ENCODE measurements at regions not wholly inside any gene's neighbourhood (a gene's known extent, or its start where the extent isn't known, plus 50 kb on each side); places are given as distances from the start of the nearest gene placed in this dataset.
"Not testable (repeated sequence)": the region's sequence is repeated elsewhere in the genome, so short reads cannot be mapped to it uniquely, and the experiment has no call there.

DNA sequence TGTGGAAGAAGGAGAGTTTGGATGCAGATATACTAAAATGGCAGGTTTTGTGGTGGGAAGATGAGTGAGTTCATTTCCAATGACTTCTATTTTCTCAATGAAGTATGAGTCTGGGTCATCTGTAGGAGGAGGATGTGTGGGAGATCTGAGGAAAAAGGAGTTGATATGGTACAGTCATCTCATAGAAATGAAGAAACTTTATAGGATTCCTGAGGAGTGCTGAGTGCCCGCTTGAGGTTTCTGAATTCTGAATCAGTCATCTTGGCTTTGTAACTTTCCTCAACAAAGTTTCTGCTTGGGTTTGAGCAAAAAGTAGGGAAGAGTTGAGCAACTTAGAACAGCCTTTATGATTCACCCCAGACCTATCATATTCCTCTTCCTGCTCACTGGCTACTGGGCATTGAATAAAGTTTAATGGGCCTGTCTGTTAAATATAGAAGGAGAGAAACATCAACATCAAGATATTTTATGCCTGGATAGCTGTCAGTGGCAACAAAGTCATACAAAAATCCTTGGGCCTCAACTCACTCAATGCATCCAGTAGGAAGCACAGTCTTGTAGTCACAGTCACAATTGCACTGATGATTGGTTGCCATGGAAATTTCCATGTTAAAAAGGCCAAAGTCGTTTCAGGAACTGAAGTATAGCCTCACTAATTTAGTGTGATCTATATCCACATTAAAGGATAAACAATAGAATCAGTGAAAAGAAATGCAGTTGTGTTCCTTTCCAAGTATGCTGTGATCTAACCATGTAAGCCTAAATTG, 284.7 kb downstream of the DUSP6 start:
- Histone ChIP-seq H3K9me3 (ENCODE audit: control insufficient read depth, insufficient read depth, low read length) (no peaks in the 10 kb centered on the region), H3K36me3 (ENCODE audit: control insufficient read depth, insufficient read depth, low read length) (no peaks in the 10 kb centered on the region), H3K27ac (ENCODE audit: low read depth, low read length) (no peak overlapping the region), H3K4me3 (ENCODE audit: low read depth, low read length) (no peak overlapping the region), H3K4me1 (ENCODE audit: control insufficient read depth, insufficient read depth, low read length) (peaks cover 9% of the 10 kb centered on the region), H3K27me3 (ENCODE audit: control insufficient read depth, insufficient read depth, low read length) (no peaks in the 10 kb centered on the region), H3K9ac (ENCODE audit: low read depth, low read length) (no peak overlapping the region)

- Histone ChIP-seq H3K36me3 (ENCODE audit: control insufficient read depth, insufficient read depth, low read length) (no peaks in the 10 kb centered on the region), H3K27ac (ENCODE audit: low read depth, low read length) (no peak overlapping the region), H3K4me3 (ENCODE audit: low read depth, low read length) (no peak overlapping the region), H3K9ac (ENCODE audit: low read depth, low read length) (no peak overlapping the region), H3K4me1 (ENCODE audit: control insufficient read depth, insufficient read depth, low read length) (peaks cover 3% of the 10 kb centered on the region; the same call in 1 of the 2 replicates), H3K27me3 (ENCODE audit: control insufficient read depth, insufficient read depth, low read length) (no peaks in the 10 kb centered on the region), H3K9me3 (ENCODE audit: control insufficient read depth, insufficient read depth, low read length) (no peaks in the 10 kb centered on the region)
Observed at GRCh38 chr12:89064780-89065179, 287.5 kb downstream of the DUSP6 start.

DNA sequence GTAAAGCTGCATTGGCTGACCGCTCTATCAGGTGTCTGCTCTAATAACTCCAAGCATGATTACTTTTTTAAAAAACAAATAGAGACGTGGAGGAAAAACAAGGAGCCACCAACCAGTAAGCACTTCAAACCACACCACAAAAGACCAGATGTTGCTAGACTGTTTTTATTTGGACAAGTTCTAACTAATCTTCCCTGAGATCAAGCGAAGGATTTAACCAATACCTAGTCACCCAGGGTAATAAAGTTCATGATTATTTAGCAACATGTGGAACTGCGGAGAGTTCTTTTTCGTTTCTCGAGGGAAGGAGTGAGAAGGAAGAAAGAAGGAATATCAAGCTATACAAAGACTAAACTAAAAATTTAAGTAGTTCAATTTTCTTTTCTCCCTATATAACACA, 288.1 kb downstream of the DUSP6 start:
- Histone ChIP-seq H3K27ac (ENCODE audit: low read depth, low read length) (no peak overlapping the region), H3K4me1 (ENCODE audit: control insufficient read depth, insufficient read depth, low read length) (peaks cover 3% of the 10 kb centered on the region; the same call in 1 of the 2 replicates), H3K27me3 (ENCODE audit: control insufficient read depth, insufficient read depth, low read length) (no peaks in the 10 kb centered on the region; the same call in 1 of the 2 replicates), H3K9ac (ENCODE audit: low read depth, low read length) (no peak overlapping the region), H3K9me3 (ENCODE audit: control insufficient read depth, insufficient read depth, low read length) (no peaks in the 10 kb centered on the region), H3K4me3 (ENCODE audit: low read depth, low read length) (no peak overlapping the region), H3K36me3 (ENCODE audit: control insufficient read depth, insufficient read depth, low read length) (no peaks in the 10 kb centered on the region)

DNA sequence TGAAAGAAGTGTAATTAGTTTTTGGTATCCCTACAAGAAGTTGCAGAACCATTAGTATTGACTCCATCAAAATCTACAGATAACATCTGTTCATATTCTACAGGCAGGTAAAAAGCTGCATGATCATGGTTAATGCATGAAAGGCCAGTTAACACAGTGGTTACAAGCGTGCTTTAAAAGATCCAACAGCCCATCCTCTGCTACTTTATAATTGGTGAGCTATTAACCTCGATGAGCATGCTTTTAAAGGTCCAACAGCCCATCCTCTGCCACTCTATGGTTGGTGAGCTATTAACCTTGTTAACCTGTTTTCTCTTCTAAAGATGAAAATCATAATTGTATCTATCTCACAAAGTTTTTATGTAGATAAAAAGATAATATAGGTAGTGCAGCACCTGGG, 289.3 kb downstream of the DUSP6 start:
- H3K27me3 ChIP-seq (ENCODE audit: control insufficient read depth, insufficient read depth, low read length), result no peaks in the 10 kb centered on the region; the same call in 1 of the 2 replicates
- H3K4me3 ChIP-seq (ENCODE audit: low read depth, low read length), result no peak overlapping the region
- H3K27ac ChIP-seq (ENCODE audit: low read depth, low read length), result no peak overlapping the region
- H3K4me1 ChIP-seq (ENCODE audit: control insufficient read depth, insufficient read depth, low read length), result peaks cover 3% of the 10 kb centered on the region; the same call in 1 of the 2 replicates
- no peaks in the 10 kb centered on the region for H3K9me3 ChIP-seq (ENCODE audit: control insufficient read depth, insufficient read depth, low read length)
- H3K9ac ChIP-seq (ENCODE audit: low read depth, low read length), result no peak overlapping the region
- H3K36me3 ChIP-seq (ENCODE audit: control insufficient read depth, insufficient read depth, low read length), result no peaks in the 10 kb centered on the region

DNA sequence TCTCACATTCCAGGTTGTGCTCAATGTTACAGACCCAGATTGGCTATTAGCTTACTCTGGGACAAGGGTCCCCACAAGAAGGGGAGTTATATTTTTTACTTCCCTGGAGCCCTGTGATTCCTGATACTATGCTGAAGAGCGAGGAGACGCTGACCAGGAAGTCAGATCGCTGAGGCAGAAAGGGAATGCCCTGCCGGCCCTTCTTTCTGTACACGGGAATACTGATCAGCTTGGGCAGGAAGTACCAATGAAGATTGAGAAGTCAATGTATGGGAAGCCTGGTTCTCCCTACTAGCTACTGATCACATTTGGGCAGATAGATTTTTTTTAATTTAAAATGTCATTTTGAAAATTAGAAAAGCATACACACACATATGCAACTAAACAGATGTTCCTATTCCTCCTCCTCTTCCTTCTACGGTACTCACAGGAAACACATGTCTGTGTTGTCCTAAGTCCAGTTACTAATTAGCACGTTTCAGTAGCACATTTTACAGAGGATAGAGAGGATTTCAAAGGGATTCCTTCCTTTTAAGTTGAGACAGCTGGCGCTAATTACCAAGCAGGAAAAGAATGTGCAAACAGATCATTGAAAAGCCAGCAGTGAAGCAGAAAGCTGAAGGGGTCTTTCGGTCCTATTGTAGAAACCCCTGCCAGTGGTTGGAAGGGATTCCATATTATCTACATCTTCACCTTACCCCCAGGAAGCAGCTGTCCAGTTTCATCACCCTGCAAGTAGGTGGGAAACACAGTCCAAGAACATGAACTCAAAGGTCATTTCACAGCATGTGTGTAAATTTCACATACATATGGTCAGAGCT, 292.4 kb downstream of the DUSP6 start:
- Histone ChIP-seq H3K9ac (ENCODE audit: low read depth, low read length) (no peak overlapping the region), H3K4me3 (ENCODE audit: low read depth, low read length) (no peak overlapping the region), H3K4me1 (ENCODE audit: control insufficient read depth, insufficient read depth, low read length) (peaks cover 3% of the 10 kb centered on the region; the same call in 1 of the 2 replicates), H3K27ac (ENCODE audit: low read depth, low read length) (peak overlapping the region; percentile 14), H3K36me3 (ENCODE audit: control insufficient read depth, insufficient read depth, low read length) (no peaks in the 10 kb centered on the region), H3K27me3 (ENCODE audit: control insufficient read depth, insufficient read depth, low read length) (no peaks in the 10 kb centered on the region; the same call in 1 of the 2 replicates), H3K9me3 (ENCODE audit: control insufficient read depth, insufficient read depth, low read length) (no peaks in the 10 kb centered on the region)

DNA sequence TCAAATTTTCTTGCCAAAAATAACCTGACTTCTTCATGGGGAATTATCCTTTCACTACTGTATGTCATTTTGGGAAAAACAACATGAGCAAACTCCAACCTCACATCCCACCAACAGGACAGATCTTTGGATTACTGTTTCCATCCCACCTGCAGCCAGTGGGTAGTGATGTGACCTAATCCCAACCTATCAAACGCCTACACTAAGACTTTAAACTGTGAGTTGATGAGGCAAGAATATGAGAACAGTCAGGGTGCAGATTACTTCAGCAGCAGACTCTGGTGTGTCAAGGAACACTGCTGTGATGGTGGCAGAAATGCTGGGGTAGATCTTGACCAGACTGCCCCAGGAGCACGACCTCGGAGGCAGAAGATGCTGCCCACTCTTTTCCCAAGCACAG, 293.2 kb downstream of the DUSP6 start:
- H3K27me3 ChIP-seq (ENCODE audit: control insufficient read depth, insufficient read depth, low read length), result no peaks in the 10 kb centered on the region; the same call in 1 of the 2 replicates
- no peak overlapping the region for H3K27ac ChIP-seq (ENCODE audit: low read depth, low read length)
- no peaks in the 10 kb centered on the region for H3K36me3 ChIP-seq (ENCODE audit: control insufficient read depth, insufficient read depth, low read length)
- H3K4me3 ChIP-seq (ENCODE audit: low read depth, low read length), result no peak overlapping the region
- no peaks in the 10 kb centered on the region for H3K9me3 ChIP-seq (ENCODE audit: control insufficient read depth, insufficient read depth, low read length)
- H3K4me1 ChIP-seq (ENCODE audit: control insufficient read depth, insufficient read depth, low read length), result peaks cover 3% of the 10 kb centered on the region; the same call in 1 of the 2 replicates
- H3K9ac ChIP-seq (ENCODE audit: low read depth, low read length), result no peak overlapping the region

GRCh38 chr12:89058402-89058801, 293.9 kb downstream of the DUSP6 start:
- Histone ChIP-seq H3K9ac (ENCODE audit: low read depth, low read length) (no peak overlapping the region), H3K27me3 (ENCODE audit: control insufficient read depth, insufficient read depth, low read length) (no peaks in the 10 kb centered on the region; the same call in 1 of the 2 replicates), H3K36me3 (ENCODE audit: control insufficient read depth, insufficient read depth, low read length) (no peaks in the 10 kb centered on the region), H3K4me1 (ENCODE audit: control insufficient read depth, insufficient read depth, low read length) (peaks cover 3% of the 10 kb centered on the region; the same call in 1 of the 2 replicates), H3K4me3 (ENCODE audit: low read depth, low read length) (no peak overlapping the region), H3K9me3 (ENCODE audit: control insufficient read depth, insufficient read depth, low read length) (no peaks in the 10 kb centered on the region), H3K27ac (ENCODE audit: low read depth, low read length) (no peak overlapping the region)

DNA sequence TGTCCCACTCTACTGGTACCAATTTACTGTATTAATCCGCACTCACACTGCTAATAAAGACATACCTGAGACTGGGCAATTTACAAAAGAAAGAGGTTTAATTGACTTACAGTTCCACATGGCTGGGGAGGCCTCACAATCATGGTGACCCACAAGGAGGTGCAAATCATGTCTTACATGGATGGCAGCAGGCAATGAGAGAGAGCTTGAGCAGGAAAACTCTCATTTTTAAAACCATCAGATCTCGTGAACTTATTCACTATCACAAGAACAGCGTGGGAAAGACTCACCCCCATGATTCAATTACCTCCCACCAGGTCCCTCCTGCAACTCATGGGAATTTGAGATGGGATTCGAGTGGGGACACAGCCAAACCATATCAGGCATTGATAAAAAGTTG, 298.5 kb downstream of the DUSP6 start:
- not testable (repeated sequence) for H3K36me3 ChIP-seq (ENCODE audit: control insufficient read depth, insufficient read depth, low read length); H3K9me3 ChIP-seq (ENCODE audit: control insufficient read depth, insufficient read depth, low read length); H3K9ac ChIP-seq (ENCODE audit: low read depth, low read length); H3K4me1 ChIP-seq (ENCODE audit: control insufficient read depth, insufficient read depth, low read length); H3K27ac ChIP-seq (ENCODE audit: low read depth, low read length); H3K27me3 ChIP-seq (ENCODE audit: control insufficient read depth, insufficient read depth, low read length); H3K4me3 ChIP-seq (ENCODE audit: low read depth, low read length)

- no peak overlapping the region for H3K27ac ChIP-seq (ENCODE audit: low read depth, low read length)
- H3K4me1 ChIP-seq (ENCODE audit: control insufficient read depth, insufficient read depth, low read length), result peaks cover 5% of the 10 kb centered on the region
- H3K4me3 ChIP-seq (ENCODE audit: low read depth, low read length), result no peak overlapping the region
- no peak overlapping the region for H3K9ac ChIP-seq (ENCODE audit: low read depth, low read length)
- no peaks in the 10 kb centered on the region for H3K36me3 ChIP-seq (ENCODE audit: control insufficient read depth, insufficient read depth, low read length)
- H3K9me3 ChIP-seq (ENCODE audit: control insufficient read depth, insufficient read depth, low read length), result 0 out of 2 replicates have a peak, but pooled peaks cover 4% of the 10 kb centered on the region
- H3K27me3 ChIP-seq (ENCODE audit: control insufficient read depth, insufficient read depth, low read length), result no peaks in the 10 kb centered on the region
Observed at GRCh38 chr12:89051065-89051677, 301.1 kb downstream of the DUSP6 start.

DNA sequence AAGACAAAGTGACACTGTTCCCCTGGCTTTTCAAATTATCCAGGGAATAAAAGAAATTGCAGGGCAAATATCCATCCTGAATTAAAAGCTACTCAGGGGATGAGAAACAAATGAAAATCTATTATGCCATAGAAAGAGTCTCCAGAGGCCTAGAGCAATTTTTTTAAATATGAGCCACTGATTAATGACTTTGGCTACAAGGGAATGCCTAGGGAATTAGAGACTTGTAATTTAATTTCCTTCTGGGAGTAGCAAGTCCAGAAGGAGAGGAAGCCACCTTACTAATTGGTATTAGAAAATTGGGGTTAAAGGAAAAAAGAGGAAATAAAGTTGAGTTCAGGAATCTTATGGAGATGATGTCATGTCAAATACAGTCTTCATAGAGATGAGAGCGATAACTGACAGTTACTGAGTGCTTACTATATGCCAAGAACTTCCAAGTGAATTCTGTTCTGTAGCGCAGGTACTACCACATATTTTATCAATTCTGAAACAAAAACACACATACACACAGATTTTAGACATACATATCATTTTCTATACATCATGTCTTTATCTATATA, 304.4 kb downstream of the DUSP6 start:
- no peak overlapping the region for H3K27ac ChIP-seq (ENCODE audit: low read depth, low read length)
- H3K9me3 ChIP-seq (ENCODE audit: control insufficient read depth, insufficient read depth, low read length), result 0 out of 2 replicates have a peak, but pooled peaks cover under 1% of the 10 kb centered on the region
- no peak overlapping the region for H3K9ac ChIP-seq (ENCODE audit: low read depth, low read length)
- no peaks in the 10 kb centered on the region for H3K36me3 ChIP-seq (ENCODE audit: control insufficient read depth, insufficient read depth, low read length)
- no peak overlapping the region for H3K4me3 ChIP-seq (ENCODE audit: low read depth, low read length)
- peaks cover 5% of the 10 kb centered on the region for H3K4me1 ChIP-seq (ENCODE audit: control insufficient read depth, insufficient read depth, low read length)
- no peaks in the 10 kb centered on the region for H3K27me3 ChIP-seq (ENCODE audit: control insufficient read depth, insufficient read depth, low read length)
